ENCODE measurements at regions not wholly inside any gene's neighbourhood (a gene's known extent, or its start where the extent isn't known, plus 50 kb on each side); places are given as distances from the start of the nearest gene placed in this dataset.

- no peak for TF ChIP-seq CTCF (IDR thresholded peaks at IDR 0.05)
- no peak for TF ChIP-seq POLR2A (IDR thresholded peaks at IDR 0.05)
These were observed 161.4 kb upstream of the CDH11 start for GRCh38 chr16:65283181-65283651.

All from Peyer's patch (tissue), 4 donors.